Retinal pigment epithelial cell (primary cell): ENCODE measurements at regions not wholly inside any gene's neighbourhood (a gene's known extent, or its start where the extent isn't known, plus 50 kb on each side); places are given as distances from the start of the nearest gene placed in this dataset.

Experiments
- DNase-seq: peaks from one replicate; pipeline ENCODE4 v3.0.0-alpha.2; 2010; ENCODE audit warnings: low read depth
- H3K4me3 ChIP-seq: 2 replicates; pipeline ENCODE4 v1.5.1; 2011; ENCODE audit warnings: mild to moderate bottlenecking, low read length, control low read depth, moderate library complexity
- TF ChIP-seq, protein P1 (sequence below): conservative IDR thresholded peaks from 2 replicates; pipeline ENCODE4 v1.5.1; 2011; ENCODE audit warnings: low read depth, low read length, control low read depth, inconsistent platforms

- no peak overlapping the region for H3K4me3 ChIP-seq
- DNase-seq = peak; percentile 32
- TF ChIP-seq, protein P1, sequence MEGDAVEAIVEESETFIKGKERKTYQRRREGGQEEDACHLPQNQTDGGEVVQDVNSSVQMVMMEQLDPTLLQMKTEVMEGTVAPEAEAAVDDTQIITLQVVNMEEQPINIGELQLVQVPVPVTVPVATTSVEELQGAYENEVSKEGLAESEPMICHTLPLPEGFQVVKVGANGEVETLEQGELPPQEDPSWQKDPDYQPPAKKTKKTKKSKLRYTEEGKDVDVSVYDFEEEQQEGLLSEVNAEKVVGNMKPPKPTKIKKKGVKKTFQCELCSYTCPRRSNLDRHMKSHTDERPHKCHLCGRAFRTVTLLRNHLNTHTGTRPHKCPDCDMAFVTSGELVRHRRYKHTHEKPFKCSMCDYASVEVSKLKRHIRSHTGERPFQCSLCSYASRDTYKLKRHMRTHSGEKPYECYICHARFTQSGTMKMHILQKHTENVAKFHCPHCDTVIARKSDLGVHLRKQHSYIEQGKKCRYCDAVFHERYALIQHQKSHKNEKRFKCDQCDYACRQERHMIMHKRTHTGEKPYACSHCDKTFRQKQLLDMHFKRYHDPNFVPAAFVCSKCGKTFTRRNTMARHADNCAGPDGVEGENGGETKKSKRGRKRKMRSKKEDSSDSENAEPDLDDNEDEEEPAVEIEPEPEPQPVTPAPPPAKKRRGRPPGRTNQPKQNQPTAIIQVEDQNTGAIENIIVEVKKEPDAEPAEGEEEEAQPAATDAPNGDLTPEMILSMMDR = no peak
Observed at GRCh38 chr18:76771192-76771799, 51.1 kb upstream of the ZNF236 start.

DNA sequence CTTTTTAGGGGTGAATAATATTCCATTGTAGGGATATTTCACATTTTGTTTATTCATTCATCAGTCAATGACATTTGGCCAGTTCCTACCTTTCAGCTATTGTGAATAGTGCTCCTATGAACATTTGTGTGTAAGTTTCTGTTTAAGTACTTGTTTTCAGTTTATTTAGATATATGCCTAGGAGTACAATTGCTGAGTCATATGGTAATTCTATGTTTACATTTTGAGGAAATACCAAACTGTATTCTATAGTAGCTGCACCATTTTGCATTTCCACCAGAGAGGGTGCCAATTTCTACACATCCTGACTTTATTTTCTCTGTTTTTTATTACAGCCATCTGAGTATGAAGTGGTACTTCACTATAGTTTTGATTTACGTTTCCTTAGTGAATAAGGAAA is 54.4 kb upstream of the ZNF236 start:
- H3K4me3 ChIP-seq = no peak overlapping the region
- TF ChIP-seq, protein P1 = no peak
- DNase-seq = no peak

DNA sequence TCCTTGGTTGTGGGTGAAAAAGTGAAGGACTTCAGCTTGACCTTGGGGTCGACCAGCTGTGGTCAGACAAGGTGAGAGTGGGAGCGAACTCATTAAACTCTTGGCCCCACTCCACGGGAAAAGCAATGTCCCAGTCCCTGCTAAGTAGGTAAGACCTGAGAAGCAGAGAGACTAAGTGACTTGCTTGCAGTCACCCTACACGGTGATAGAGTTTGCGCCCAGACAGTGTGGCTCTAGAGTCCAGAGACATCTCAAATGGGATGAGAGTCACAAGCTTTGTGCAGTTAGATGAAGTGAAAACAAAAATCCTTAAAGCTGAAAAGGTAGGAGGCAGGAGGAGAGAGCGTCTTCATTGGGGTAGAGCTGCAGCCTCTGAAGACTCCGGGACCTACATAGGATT is 55.9 kb upstream of the ZNF236 start:
- TF ChIP-seq, protein P1 = no peak
- H3K4me3 ChIP-seq = no peak overlapping the region
- no peak for DNase-seq

GRCh38 chr18:76765649-76766048 is 56.7 kb upstream of the ZNF236 start:
- no peak for DNase-seq
- TF ChIP-seq, protein P1 = no peak
- no peak overlapping the region for H3K4me3 ChIP-seq

- DNase-seq = no peak
- TF ChIP-seq, protein P1 = no peak
- H3K4me3 ChIP-seq = no peak overlapping the region
Observed at GRCh38 chr18:76764291-76764901, 58.0 kb upstream of the ZNF236 start.

DNA sequence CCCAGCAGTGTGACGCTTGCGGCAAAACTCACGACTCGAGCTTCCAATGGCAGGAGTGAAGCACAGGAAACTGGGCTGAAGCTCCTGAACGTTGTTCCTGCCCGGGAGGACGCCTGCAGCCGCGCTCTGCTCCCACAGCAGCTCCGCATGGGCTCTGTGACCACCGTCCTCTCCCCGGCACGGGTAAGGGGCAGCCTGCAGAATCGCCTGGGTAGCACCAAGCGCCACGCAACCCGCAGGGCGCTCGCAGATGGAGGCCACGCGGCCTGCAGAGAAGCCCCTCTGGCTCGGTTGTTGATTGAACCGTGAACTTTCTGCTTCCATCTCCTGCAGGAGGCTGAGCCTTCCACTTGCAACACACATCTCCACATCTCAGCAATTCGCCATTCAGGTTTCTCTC is 63.3 kb upstream of the ZNF236 start:
- no peak for DNase-seq
- TF ChIP-seq, protein P1 = no peak
- H3K4me3 ChIP-seq = no peak overlapping the region

- DNase-seq = no peak
- no peak overlapping the region for H3K4me3 ChIP-seq
- TF ChIP-seq, protein P1 = no peak
Observed at GRCh38 chr18:76757925-76758324, 64.4 kb upstream of the ZNF236 start.
